PC-3 (cell line): ENCODE measurements at regions not wholly inside any gene's neighbourhood (a gene's known extent, or its start where the extent isn't known, plus 50 kb on each side); places are given as distances from the start of the nearest gene placed in this dataset.

ENCODE experiments used
- ATAC-seq: fragments of 200-7000 bp; cut with Tn5 transposase; 2 replicates; pipeline ENCODE4 v1.9.1; 2020; ENCODE audit warnings: mild to moderate bottlenecking, moderate library complexity
- BruUV-seq: library from RNA; stranded (reverse); fragments of 400-500 nt; replicated peaks from 2 replicates; lab custom pipeline; 2021; lab: Mats Ljungman, UMichigan
- CTCF ChIA-PET: fragments of 300-600 bp; sonication (Branson Sonifier 250); formaldehyde crosslinking; loops from one replicate; lab custom pipeline; 2022; ENCODE audit warnings: antibody characterized with exemption; lab: Charles Lee
- POLR2A ChIA-PET: fragments of 300-600 bp; sonication (Branson Sonifier 250); formaldehyde crosslinking; loops from one replicate; lab custom pipeline; 2022; ENCODE audit warnings: antibody characterized with exemption; ENCODE audit not compliant: unreplicated experiment; lab: Charles Lee
- DNase-seq: peaks from one replicate; pipeline ENCODE4 v3.0.0-alpha.2; 2015
- H2AFZ ChIP-seq: fragments of 300-600 bp; sonication (generic); 2 replicates; pipeline ENCODE4 v1.6.0; 2016; ENCODE audit warnings: antibody characterized with exemption, low read length
- H3F3A ChIP-seq: fragments of 300-600 bp; sonication (generic); one replicate; pipeline ENCODE4 v1.6.0; 2017; ENCODE audit warnings: antibody characterized with exemption, low read length, control low read depth, mild to moderate bottlenecking; ENCODE audit not compliant: unreplicated experiment
- H3K27ac ChIP-seq: fragments of 300-600 bp; sonication (generic); 2 replicates; pipeline ENCODE4 v1.5.1; 2016; ENCODE audit warnings: mild to moderate bottlenecking, low read length
- H3K27me3 ChIP-seq: fragments of 300-600 bp; sonication (generic); 2 replicates; pipeline ENCODE4 v1.6.1; 2016; ENCODE audit warnings: low read length, mixed read lengths
- H3K36me3 ChIP-seq: fragments of 300-600 bp; sonication (generic); 2 replicates; pipeline ENCODE4 v1.6.1; 2016; ENCODE audit warnings: low read depth, mixed run types, low read length, mixed read lengths
- H3K4me1 ChIP-seq: fragments of 300-600 bp; sonication (generic); 2 replicates; pipeline ENCODE4 v1.5.1; 2016; ENCODE audit warnings: low read length; ENCODE audit not compliant: insufficient read depth
- H3K4me2 ChIP-seq: fragments of 300-600 bp; sonication (generic); 2 replicates; pipeline ENCODE4 v1.6.0; 2016; ENCODE audit warnings: low read length
- H3K4me3 ChIP-seq: fragments of 300-600 bp; sonication (generic); 2 replicates; pipeline ENCODE4 v1.5.1; 2016; ENCODE audit warnings: mild to moderate bottlenecking, low read length, mixed read lengths
- H3K79me2 ChIP-seq: fragments of 300-600 bp; sonication (generic); 2 replicates; pipeline ENCODE4 v1.6.1; 2017; ENCODE audit warnings: low read length, mixed read lengths
- H3K9ac ChIP-seq: fragments of 300-600 bp; sonication (generic); 2 replicates; pipeline ENCODE4 v1.6.0; 2016; ENCODE audit warnings: mild to moderate bottlenecking, low read length
- H3K9me2 ChIP-seq: fragments of 300-600 bp; sonication (generic); replicated peaks from 2 replicates; pipeline ENCODE4 v1.6.1; 2016; ENCODE audit warnings: mixed run types, low read length, mixed read lengths
- H3K9me3 ChIP-seq: fragments of 300-600 bp; sonication (generic); 2 replicates; pipeline ENCODE4 v1.6.1; 2016; ENCODE audit warnings: low read length, mixed read lengths
- H4K20me1 ChIP-seq: fragments of 300-600 bp; sonication (generic); 2 replicates; pipeline ENCODE4 v1.6.1; 2016; ENCODE audit warnings: low read length, mixed read lengths
- EZH2 ChIP-seq: fragments of 300-600 bp; sonication (generic); IDR thresholded peaks from one replicate; pipeline ENCODE4 v1.6.1; 2017; ENCODE audit warnings: antibody characterized with exemption, mild to moderate bottlenecking, low read length; ENCODE audit not compliant: unreplicated experiment
- EZH2phosphoT487 ChIP-seq: fragments of 300-600 bp; sonication (generic); IDR thresholded peaks from 2 replicates; pipeline ENCODE4 v1.6.1; 2018; ENCODE audit warnings: mild to moderate bottlenecking, antibody characterized with exemption, low read length, borderline replicate concordance
- intact Hi-C: fragments of 100-400 bp; cut with micrococcal nuclease; formaldehyde crosslinking; loops from 2 replicates; pipeline ENCODE4 v1.9.0; 2023
- TF ChIP-seq, protein P1 (sequence below): fragments of 300-600 bp; sonication (generic); conservative IDR thresholded peaks from 2 replicates; pipeline ENCODE4 v1.5.1; 2017; ENCODE audit warnings: antibody characterized with exemption, low read depth, mild to moderate bottlenecking, low read length

GRCh38 chr11:109547356-109548027 is 125.5 kb downstream of the C11orf87 start:
- Histone ChIP-seq H3F3A (no peaks in the 10 kb centered on the region), H3K4me3 (peak overlapping the region; percentile 15; the same call in 1 of the 2 replicates), H3K9me2 (no peaks in the 10 kb centered on the region), H3K9me3 (no peaks in the 10 kb centered on the region), H3K36me3 (no peaks in the 10 kb centered on the region), H3K9ac (no peak overlapping the region), H3K27me3 (no peaks in the 10 kb centered on the region), H3K4me2 (peak overlapping the region; percentile 40), H4K20me1 (no peaks in the 10 kb centered on the region), H2AFZ (0 out of 2 replicates have a peak overlapping the region, but pooled peaks have one; percentile 17), H3K27ac (no peak overlapping the region), H3K79me2 (no peaks in the 10 kb centered on the region), H3K4me1 (peaks cover 15% of the 10 kb centered on the region)
- peak; percentile 78 for DNase-seq
- ChIA-PET POLR2A (interaction anchor here (0.7 kb wide), 1 partner anchor 18 kb away, joined by 3 read pairs; no protein-coding TSS in a partner anchor), CTCF (no interaction called here)
- intact Hi-C loops, result no loop called here
- TF ChIP-seq EZH2 (no peak), EZH2phosphoT487 (no peak)
- TF ChIP-seq, protein P1, sequence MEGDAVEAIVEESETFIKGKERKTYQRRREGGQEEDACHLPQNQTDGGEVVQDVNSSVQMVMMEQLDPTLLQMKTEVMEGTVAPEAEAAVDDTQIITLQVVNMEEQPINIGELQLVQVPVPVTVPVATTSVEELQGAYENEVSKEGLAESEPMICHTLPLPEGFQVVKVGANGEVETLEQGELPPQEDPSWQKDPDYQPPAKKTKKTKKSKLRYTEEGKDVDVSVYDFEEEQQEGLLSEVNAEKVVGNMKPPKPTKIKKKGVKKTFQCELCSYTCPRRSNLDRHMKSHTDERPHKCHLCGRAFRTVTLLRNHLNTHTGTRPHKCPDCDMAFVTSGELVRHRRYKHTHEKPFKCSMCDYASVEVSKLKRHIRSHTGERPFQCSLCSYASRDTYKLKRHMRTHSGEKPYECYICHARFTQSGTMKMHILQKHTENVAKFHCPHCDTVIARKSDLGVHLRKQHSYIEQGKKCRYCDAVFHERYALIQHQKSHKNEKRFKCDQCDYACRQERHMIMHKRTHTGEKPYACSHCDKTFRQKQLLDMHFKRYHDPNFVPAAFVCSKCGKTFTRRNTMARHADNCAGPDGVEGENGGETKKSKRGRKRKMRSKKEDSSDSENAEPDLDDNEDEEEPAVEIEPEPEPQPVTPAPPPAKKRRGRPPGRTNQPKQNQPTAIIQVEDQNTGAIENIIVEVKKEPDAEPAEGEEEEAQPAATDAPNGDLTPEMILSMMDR, result no peak
- peak; percentile 40; the same call in 1 of the 2 replicates for ATAC-seq
- no TSS peak for BruUV-seq

GRCh38 chr11:109552376-109552775 is 130.4 kb downstream of the C11orf87 start:
- Histone ChIP-seq H3K4me3 (peak overlapping the region; percentile 43), H3K4me2 (peak overlapping the region; percentile 52), H3K4me1 (peaks cover 12% of the 10 kb centered on the region), H3K9ac (no peak overlapping the region), H3F3A (no peaks in the 10 kb centered on the region), H3K9me3 (no peaks in the 10 kb centered on the region), H3K9me2 (no peaks in the 10 kb centered on the region), H3K27ac (no peak overlapping the region), H3K36me3 (no peaks in the 10 kb centered on the region), H3K27me3 (no peaks in the 10 kb centered on the region), H3K79me2 (no peaks in the 10 kb centered on the region), H4K20me1 (no peaks in the 10 kb centered on the region), H2AFZ (peak overlapping the region; percentile 44; the same call in 1 of the 2 replicates)
- DNase-seq, result peak; percentile 46
- TF ChIP-seq, protein P1, result no peak
- TF ChIP-seq EZH2phosphoT487, result no peak
- TF ChIP-seq EZH2, result no peak
- BruUV-seq, result no TSS peak
- ChIA-PET POLR2A (no interaction called here), CTCF (interaction anchor here (0.6 kb wide), 1 partner anchor 145 kb away, joined by 7 read pairs; no protein-coding TSS in a partner anchor)
- intact Hi-C loops, result no loop called here
- ATAC-seq, result peak; percentile 38; the same call in 1 of the 2 replicates

DNA sequence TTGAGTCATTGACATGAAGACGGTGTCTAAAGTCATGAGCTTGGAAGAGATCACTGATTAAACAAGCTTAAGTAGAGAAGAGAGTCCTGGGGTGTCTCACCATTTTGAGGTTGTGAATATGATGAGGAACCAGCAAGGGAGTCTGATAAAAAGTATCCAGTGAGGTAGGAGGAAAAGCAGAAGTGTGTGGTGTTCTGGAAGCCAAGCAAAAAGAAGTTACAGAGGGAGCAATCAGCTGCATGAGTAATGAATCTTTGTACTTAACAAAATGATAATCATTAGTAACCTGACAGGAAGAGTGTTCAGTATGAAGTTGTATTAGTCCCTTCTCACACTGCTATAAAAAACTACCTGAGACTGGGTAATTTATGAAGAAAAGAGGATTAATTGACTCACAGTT is 131.3 kb downstream of the C11orf87 start:
- peaks cover 3% of the 10 kb centered on the region for H3K4me1 ChIP-seq
- H3K9me3 ChIP-seq, result no peaks in the 10 kb centered on the region
- DNase-seq (no peak), ATAC-seq (no peak)
- no peak overlapping the region for H2AFZ ChIP-seq
- H3F3A ChIP-seq, result no peaks in the 10 kb centered on the region
- no peaks in the 10 kb centered on the region for H3K27me3 ChIP-seq
- no peak overlapping the region for H3K27ac ChIP-seq
- no TSS peak for BruUV-seq
- no peak overlapping the region for H3K4me3 ChIP-seq
- POLR2A ChIA-PET, result interaction anchor here (0.7 kb wide), 1 partner anchor 292 kb away, joined by 3 read pairs; no protein-coding TSS in a partner anchor
- no peaks in the 10 kb centered on the region for H3K9me2 ChIP-seq
- CTCF ChIA-PET, result no interaction called here
- H3K4me2 ChIP-seq, result no peak overlapping the region
- no peaks in the 10 kb centered on the region for H3K36me3 ChIP-seq
- intact Hi-C loops, result no loop called here
- H3K9ac ChIP-seq, result no peak overlapping the region
- no peaks in the 10 kb centered on the region for H4K20me1 ChIP-seq
- TF ChIP-seq EZH2phosphoT487 (no peak), EZH2 (no peak)
- TF ChIP-seq, protein P1, result no peak
- H3K79me2 ChIP-seq, result no peaks in the 10 kb centered on the region
